Adrenal gland (tissue), 9 donors: ENCODE measurements at regions not wholly inside any gene's neighbourhood (a gene's known extent, or its start where the extent isn't known, plus 50 kb on each side); places are given as distances from the start of the nearest gene placed in this dataset.

Experiments
- DNase-seq, 7 donors: peaks; one replicate each; pipeline ENCODE4 v3.0.0-alpha.2; 2019 to 2020
- H3K27ac ChIP-seq, 5 donors: fragments of 200-600 bp; sonication (generic) in 4 of 5; 1 replicate in 3 of 5; 2 replicates in 2 of 5; pipeline versions ENCODE4 v1.5.1 to v1.8.0; 2016 to 2020; ENCODE audit warnings: mild to moderate bottlenecking in 1 of 5
- H3K27me3 ChIP-seq: fragments of 200-600 bp; 2 replicates; pipeline ENCODE4 v1.8.0; 2021
- H3K36me3 ChIP-seq, 2 donors: fragments of 200-600 bp; replicated peaks in 1 of 2; 1 replicate in 1 of 2; 2 replicates in 1 of 2; pipeline versions ENCODE4 v1.5.1 to v1.8.0; 2018 to 2022
- H3K4me1 ChIP-seq, 2 donors: fragments of 200-600 bp; replicated peaks in 1 of 2; 1 replicate in 1 of 2; 2 replicates in 1 of 2; pipeline versions ENCODE4 v1.5.1 to v1.8.0; 2018 to 2021
- H3K4me3 ChIP-seq, 4 donors: fragments of 200-600 bp; sonication (generic) in 3 of 4; one replicate each; pipeline ENCODE4 v1.5.1; 2016 to 2018
- H3K9me3 ChIP-seq, 3 donors: fragments of 200-600 bp; sonication (generic) in 1 of 3; replicated peaks in 1 of 3; 1 replicate in 2 of 3; 2 replicates in 1 of 3; pipeline versions ENCODE4 v1.5.1 to v1.8.0; 2016 to 2021
- CTCF ChIP-seq, 6 experiments: fragments of 450-650 bp in 4 of 6; fragments of 200-600 bp in 2 of 6; sonication (generic) in 1 of 6; IDR thresholded peaks; 1 replicate in 5 of 6; 2 replicates in 1 of 6; pipeline versions ENCODE4 v1.5.1 to v1.8.0; 2016 to 2021; ENCODE audit warnings: antibody characterized with exemption in 6 of 6, mild to moderate bottlenecking in 2 of 6, moderate library complexity in 1 of 6
- POLR2A ChIP-seq, 2 donors: fragments of 450-650 bp; IDR thresholded peaks; one replicate each; pipeline ENCODE4 v1.6.1; 2017; ENCODE audit warnings: antibody characterized with exemption in 2 of 2, mild to moderate bottlenecking in 2 of 2, moderate library complexity in 1 of 2
- WGBS, 4 donors: extraction: QIAGEN DNeasy Blood & Tissue Kit in 2 of 4; methylation state at CpG; one replicate each; pipeline versions ENCODE4 v1.1.5 to v1.1.7; 2013 to 2017; 5-methylcytosine and 5-hydroxymethylcytosine counted together
- intact Hi-C, 2 donors: fragments of 100-400 bp; cut with DNase I; formaldehyde crosslinking; loops; one replicate each; pipeline versions ENCODE4 v1.14.1 to v1.15.0; 2022 to 2023
- donor health status: healthy with polysubstance abuse.
- donor health status: Bipolar disorder and iron deficiency.
- donor health status: DM: yes; HTN: yes; CAD: no.
- donor health status: DM: no; HTN: no; CAD: no.
- donor health status: DM: no; HTN: no; CAD: no.

- intact Hi-C loops, result no loop called here
- Histone ChIP-seq H3K27me3 (no peaks in the 10 kb centered on the region), H3K4me3 (no peak overlapping the region), H3K36me3 (no peaks in the 10 kb centered on the region), H3K9me3 (no peaks in the 10 kb centered on the region), H3K4me1 (no peaks in the 10 kb centered on the region), H3K27ac (no peak overlapping the region)
- DNase-seq, result no peak
- TF ChIP-seq CTCF (IDR thresholded peaks at IDR 0.05), result no peak
- TF ChIP-seq POLR2A (IDR thresholded peaks at IDR 0.05), result no peak
- WGBS, 4 donors, result 42 to 53% (median 48%) methylated on average over 2 of the region's 2 CpGs
Observed at GRCh38 chr2:81675641-81676040, 1371.1 kb upstream of the LRRTM1 start.

- H3K9me3 ChIP-seq, result no peaks in the 10 kb centered on the region
- TF ChIP-seq POLR2A (IDR thresholded peaks at IDR 0.05), result no peak
- TF ChIP-seq CTCF (IDR thresholded peaks at IDR 0.05), result no peak
- H3K27me3 ChIP-seq, result no peaks in the 10 kb centered on the region
- intact Hi-C loops, result no loop called here
- H3K4me3 ChIP-seq, result no peak overlapping the region
- no peaks in the 10 kb centered on the region for H3K4me1 ChIP-seq
- no peak overlapping the region for H3K27ac ChIP-seq
- no peaks in the 10 kb centered on the region for H3K36me3 ChIP-seq
- DNase-seq, result no peak
Observed at GRCh38 chr2:81672923-81673322, 1368.4 kb upstream of the LRRTM1 start.

- Histone ChIP-seq H3K27me3 (no peaks in the 10 kb centered on the region), H3K4me1 (no peaks in the 10 kb centered on the region), H3K4me3 (no peak overlapping the region), H3K27ac (no peak overlapping the region), H3K36me3 (no peaks in the 10 kb centered on the region), H3K9me3 (no peaks in the 10 kb centered on the region)
- 42 to 48% (median 46%) methylated on average over 5 of the region's 5 CpGs for WGBS, 4 donors
- no peak for TF ChIP-seq POLR2A (IDR thresholded peaks at IDR 0.05)
- no peak for TF ChIP-seq CTCF (IDR thresholded peaks at IDR 0.05)
- intact Hi-C loops, result no loop called here
- DNase-seq, result no peak
Observed at GRCh38 chr2:81672516-81672915, 1368.0 kb upstream of the LRRTM1 start.

- Histone ChIP-seq H3K9me3 (no peaks in the 10 kb centered on the region), H3K36me3 (no peaks in the 10 kb centered on the region), H3K4me1 (no peaks in the 10 kb centered on the region), H3K27ac (no peak overlapping the region), H3K4me3 (no peak overlapping the region), H3K27me3 (no peaks in the 10 kb centered on the region)
- DNase-seq, result no peak
- no peak for TF ChIP-seq POLR2A (IDR thresholded peaks at IDR 0.05)
- TF ChIP-seq CTCF (IDR thresholded peaks at IDR 0.05), result no peak
- intact Hi-C loops, result no loop called here
- 69 to 82% (median 73%) methylated on average over 1 of the region's 1 CpG for WGBS, 4 donors
Observed at GRCh38 chr2:81670885-81671284, 1366.3 kb upstream of the LRRTM1 start.
